ENCODE measurements at regions not wholly inside any gene's neighbourhood (a gene's known extent, or its start where the extent isn't known, plus 50 kb on each side); places are given as distances from the start of the nearest gene placed in this dataset.

DNA sequence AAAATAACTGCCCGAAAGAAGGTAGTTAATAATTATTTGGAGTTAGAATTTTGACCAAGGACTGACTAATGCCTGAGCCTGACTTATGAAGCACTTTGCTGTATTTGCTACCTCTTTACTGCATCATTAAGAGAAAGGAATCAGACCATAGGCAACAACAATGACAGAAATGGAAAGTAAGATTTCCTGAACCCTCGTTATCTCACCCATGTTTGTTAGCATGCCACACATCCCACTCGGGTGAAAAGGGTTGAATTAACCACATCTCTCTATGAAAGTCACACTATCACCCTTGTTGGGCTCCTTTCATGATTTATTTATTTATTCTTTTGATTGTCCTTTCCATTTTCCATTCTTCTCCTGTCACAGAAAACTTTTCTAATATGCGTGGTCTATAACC lies 59.6 kb downstream of the OLIG3 start:
- DNase-seq (no peak), ATAC-seq (no peak)
- Histone ChIP-seq H3K4me1 (ENCODE audit: low read depth) (no peaks in the 10 kb centered on the region), H3K9me3 (no peaks in the 10 kb centered on the region), H3K4me3 (no peak overlapping the region), H3K36me3 (ENCODE audit: low read depth) (no peaks in the 10 kb centered on the region)
- TF ChIP-seq, protein P1, sequence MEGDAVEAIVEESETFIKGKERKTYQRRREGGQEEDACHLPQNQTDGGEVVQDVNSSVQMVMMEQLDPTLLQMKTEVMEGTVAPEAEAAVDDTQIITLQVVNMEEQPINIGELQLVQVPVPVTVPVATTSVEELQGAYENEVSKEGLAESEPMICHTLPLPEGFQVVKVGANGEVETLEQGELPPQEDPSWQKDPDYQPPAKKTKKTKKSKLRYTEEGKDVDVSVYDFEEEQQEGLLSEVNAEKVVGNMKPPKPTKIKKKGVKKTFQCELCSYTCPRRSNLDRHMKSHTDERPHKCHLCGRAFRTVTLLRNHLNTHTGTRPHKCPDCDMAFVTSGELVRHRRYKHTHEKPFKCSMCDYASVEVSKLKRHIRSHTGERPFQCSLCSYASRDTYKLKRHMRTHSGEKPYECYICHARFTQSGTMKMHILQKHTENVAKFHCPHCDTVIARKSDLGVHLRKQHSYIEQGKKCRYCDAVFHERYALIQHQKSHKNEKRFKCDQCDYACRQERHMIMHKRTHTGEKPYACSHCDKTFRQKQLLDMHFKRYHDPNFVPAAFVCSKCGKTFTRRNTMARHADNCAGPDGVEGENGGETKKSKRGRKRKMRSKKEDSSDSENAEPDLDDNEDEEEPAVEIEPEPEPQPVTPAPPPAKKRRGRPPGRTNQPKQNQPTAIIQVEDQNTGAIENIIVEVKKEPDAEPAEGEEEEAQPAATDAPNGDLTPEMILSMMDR (IDR thresholded peaks at IDR 0.05) = no peak
- intact Hi-C loops (cut with DNase I, micrococcal nuclease) = no loop called here

DNA sequence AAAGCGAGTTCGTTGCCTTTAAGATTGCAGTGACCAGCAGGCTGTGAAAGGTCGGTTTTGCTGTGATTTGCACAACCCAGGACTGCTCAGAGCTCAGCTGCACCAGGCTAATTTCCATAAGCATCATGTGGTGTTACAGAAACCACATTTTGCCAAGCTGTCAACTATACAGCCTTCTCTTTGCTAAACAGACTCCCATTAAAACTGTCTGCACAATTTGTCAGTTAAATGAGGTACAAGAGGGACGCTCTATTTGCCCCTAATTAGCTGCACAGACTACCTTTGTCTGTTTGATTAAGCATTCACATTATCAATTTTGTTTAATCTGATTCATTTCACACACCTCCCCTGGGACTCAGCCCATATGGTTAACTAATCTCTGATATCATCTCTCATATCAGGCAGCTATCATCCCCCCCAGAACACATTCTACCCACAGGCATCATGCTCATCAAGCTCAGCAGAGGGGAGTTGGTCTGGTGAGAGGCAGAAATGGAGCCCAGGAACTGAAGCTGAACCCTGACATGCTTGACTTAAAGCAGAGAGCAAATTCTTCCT lies 62.1 kb downstream of the OLIG3 start:
- TF ChIP-seq, protein P1 (IDR thresholded peaks at IDR 0.05) = no peak
- H3K9me3 ChIP-seq = no peaks in the 10 kb centered on the region
- H3K36me3 ChIP-seq (ENCODE audit: low read depth) = no peaks in the 10 kb centered on the region
- H3K4me1 ChIP-seq (ENCODE audit: low read depth) = no peaks in the 10 kb centered on the region
- DNase-seq = no peak
- intact Hi-C loops (cut with DNase I, micrococcal nuclease) = no loop called here
- ATAC-seq = peak; percentile 23
- H3K4me3 ChIP-seq = no peak overlapping the region

DNA sequence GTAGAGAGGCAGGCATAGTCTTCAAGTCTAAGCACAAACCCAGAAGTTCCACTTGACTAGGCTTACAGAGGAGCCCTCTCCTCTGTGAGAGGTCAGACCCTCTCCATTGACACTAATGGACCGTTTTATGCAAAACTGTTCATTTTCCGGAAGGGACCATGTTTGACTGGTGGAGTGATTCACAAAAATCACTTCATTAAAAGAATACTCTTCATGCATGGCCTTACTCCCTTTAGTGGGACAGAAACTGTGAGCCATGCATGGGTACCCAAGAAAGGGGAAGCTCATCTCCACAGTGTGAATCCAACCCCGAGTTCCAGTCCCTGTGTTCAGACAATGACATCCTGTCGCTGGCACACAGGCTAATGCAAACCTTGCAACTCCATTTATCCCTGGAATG lies 63.2 kb downstream of the OLIG3 start:
- no peak for DNase-seq
- Histone ChIP-seq H3K9me3 (no peaks in the 10 kb centered on the region), H3K4me3 (no peak overlapping the region), H3K36me3 (ENCODE audit: low read depth) (no peaks in the 10 kb centered on the region), H3K4me1 (ENCODE audit: low read depth) (no peaks in the 10 kb centered on the region)
- intact Hi-C loops (cut with DNase I, micrococcal nuclease) = no loop called here
- ATAC-seq = peak; percentile 32
- TF ChIP-seq, protein P1 (IDR thresholded peaks at IDR 0.05) = no peak

DNA sequence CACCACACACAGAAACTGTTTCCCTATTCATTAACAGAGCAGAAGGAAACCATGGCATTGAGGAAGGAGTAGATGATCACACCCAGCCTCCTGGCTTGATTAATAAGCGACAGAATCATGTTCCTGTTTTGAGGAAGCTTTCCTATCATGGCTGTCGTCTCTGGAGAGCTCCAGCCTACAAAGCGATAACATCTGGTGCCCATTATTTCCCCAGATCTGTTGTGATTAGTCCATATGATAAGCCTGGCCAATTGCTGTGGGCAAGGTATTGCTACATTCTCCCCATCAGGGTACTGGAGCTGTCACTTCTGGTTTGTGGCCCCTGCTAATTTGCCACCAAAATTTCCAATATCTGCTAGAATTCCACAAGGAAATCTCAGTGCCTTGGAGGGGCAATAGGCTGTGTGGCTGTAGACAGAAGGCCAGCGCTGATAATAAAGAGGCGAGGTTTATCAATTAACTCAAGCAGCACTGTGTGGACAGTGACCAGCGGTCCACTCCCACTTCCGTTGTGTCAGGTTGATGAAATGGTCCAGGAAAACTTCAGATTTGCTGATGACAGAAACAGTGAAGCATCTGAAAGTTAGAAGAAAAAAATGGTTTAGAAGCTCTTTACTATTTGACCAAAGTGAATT lies 66.4 kb downstream of the OLIG3 start:
- ATAC-seq (no peak), DNase-seq (no peak)
- H3K4me1 ChIP-seq (ENCODE audit: low read depth) = no peaks in the 10 kb centered on the region
- TF ChIP-seq, protein P1 (IDR thresholded peaks at IDR 0.05) = no peak
- no peaks in the 10 kb centered on the region for H3K9me3 ChIP-seq
- intact Hi-C loops (cut with DNase I, micrococcal nuclease) = no loop called here
- no peak overlapping the region for H3K4me3 ChIP-seq
- no peaks in the 10 kb centered on the region for H3K36me3 ChIP-seq (ENCODE audit: low read depth)

DNA sequence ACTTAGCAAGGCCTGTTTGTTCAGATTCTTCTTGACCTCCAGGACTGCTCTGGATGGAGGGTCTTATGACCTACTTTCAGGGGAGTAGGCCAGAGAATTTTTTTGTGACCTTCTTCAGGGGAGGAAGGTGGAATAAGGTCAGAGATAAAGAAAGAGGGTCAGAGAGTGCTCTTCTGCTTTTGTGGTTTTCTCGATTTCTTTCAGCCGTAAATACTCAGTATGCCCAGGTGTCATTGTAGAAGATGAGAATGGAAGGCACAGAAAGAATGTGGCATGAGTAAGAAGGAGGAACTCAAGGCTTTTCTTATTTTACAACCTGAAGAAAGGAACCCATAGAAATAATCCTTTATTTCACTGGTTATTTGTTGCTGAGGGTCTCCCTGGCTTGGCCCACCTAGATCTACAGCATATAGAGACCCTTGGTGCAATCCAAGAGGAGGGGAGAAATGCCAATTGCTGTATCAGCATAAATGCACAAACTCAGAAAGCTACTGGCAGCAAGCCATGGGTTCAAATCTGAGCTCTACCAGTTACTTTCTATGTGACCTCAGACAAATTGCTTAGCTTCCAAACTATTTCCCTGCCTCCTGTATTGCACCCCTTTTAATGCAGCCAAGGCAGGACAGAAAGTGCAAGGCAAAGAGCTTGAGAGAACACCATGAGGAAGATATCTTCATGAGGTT lies 68.0 kb downstream of the OLIG3 start:
- Histone ChIP-seq H3K4me1 (ENCODE audit: low read depth) (no peaks in the 10 kb centered on the region), H3K4me3 (no peak overlapping the region), H3K9me3 (no peaks in the 10 kb centered on the region), H3K36me3 (ENCODE audit: low read depth) (no peaks in the 10 kb centered on the region)
- TF ChIP-seq, protein P1 (IDR thresholded peaks at IDR 0.05) = no peak
- intact Hi-C loops (cut with DNase I, micrococcal nuclease) = no loop called here
- no peak for ATAC-seq
- no peak for DNase-seq

All from mucosa of descending colon (tissue), 3 donors.